Heart right ventricle (tissue), 16 donors: ENCODE measurements at regions not wholly inside any gene's neighbourhood (a gene's known extent, or its start where the extent isn't known, plus 50 kb on each side); places are given as distances from the start of the nearest gene placed in this dataset.

Source experiments
- ATAC-seq, 8 donors: fragments of 200-7000 bp; cut with Tn5 transposase; one replicate each; pipeline ENCODE4 v1.9.1; 2020; ENCODE audit warnings: mild to moderate bottlenecking in 8 of 8, moderate library complexity in 8 of 8, moderate number of reproducible peaks in 1 of 8
- DNase-seq, 2 donors: peaks; one replicate each; pipeline ENCODE4 v3.0.0-alpha.2; 2020
- H3K27ac ChIP-seq, 10 donors: fragments of 200-600 bp; sonication (generic) in 2 of 10; one replicate each; pipeline versions ENCODE4 v1.5.0 to v1.8.0; 2020 to 2022; ENCODE audit warnings: mild to moderate bottlenecking in 3 of 10
- H3K27me3 ChIP-seq, 7 donors: fragments of 200-600 bp; one replicate each; pipeline ENCODE4 v1.8.0; 2021 to 2022; ENCODE audit warnings: mild to moderate bottlenecking in 2 of 7
- H3K36me3 ChIP-seq, 9 donors: fragments of 200-600 bp; sonication (generic) in 1 of 9; one replicate each; pipeline versions ENCODE4 v1.5.0 to v1.8.0; 2020 to 2022; ENCODE audit warnings: mild to moderate bottlenecking in 2 of 9
- H3K4me1 ChIP-seq, 9 donors: fragments of 200-600 bp; sonication (generic) in 1 of 9; one replicate each; pipeline versions ENCODE4 v1.5.0 to v1.8.0; 2020 to 2022; ENCODE audit warnings: mild to moderate bottlenecking in 4 of 9
- H3K4me3 ChIP-seq, 10 donors: fragments of 200-600 bp; sonication (generic) in 2 of 10; one replicate each; pipeline versions ENCODE4 v1.5.0 to v1.8.0; 2020 to 2022; ENCODE audit warnings: mild to moderate bottlenecking in 7 of 10, moderate library complexity in 2 of 10
- H3K9me3 ChIP-seq, 11 donors: fragments of 200-600 bp in 10 of 11; sonication (generic) in 2 of 11; one replicate each; pipeline versions ENCODE4 v1.5.0 to v1.8.0; 2013 to 2022; ENCODE audit warnings: mild to moderate bottlenecking in 2 of 11, control low read depth in 1 of 11, moderate library complexity in 1 of 11
- WGBS, 2 donors: extraction: QIAGEN DNeasy Blood & Tissue Kit; methylation state at CpG; one replicate each; pipeline ENCODE4 v1.1.7; 2013; ENCODE audit warnings: inconsistent platforms in 1 of 2; 5-methylcytosine and 5-hydroxymethylcytosine counted together
- intact Hi-C, 10 donors: fragments of 100-400 bp; cut with DNase I; formaldehyde crosslinking; loops; one replicate each; pipeline versions ENCODE4 v1.11.1 to v1.14.2; 2022
- TF ChIP-seq, protein P1 (sequence below), 9 donors: fragments of 200-600 bp; sonication (generic) in 2 of 9; IDR thresholded peaks; one replicate each; pipeline versions ENCODE4 v1.5.0 to v1.8.0; 2021 to 2022; ENCODE audit warnings: antibody characterized with exemption in 9 of 9, mild to moderate bottlenecking in 5 of 9, moderate library complexity in 1 of 9
- donor health status: Arrhythmogenic right ventricular cardiomyopathy.
- donor health status: ischemic (EF 13 %, LVEDD 7.1; RV severe dilation, severe dysfunction).
- donor health status: healthy with polysubstance abuse.
- donor health status: DM: no; HTN: yes; CAD: no.
- donor health status: DM: no; HTN: no; CAD: no.
- donor health status: ischemic (EF 25% LVEDD 6.9; RV normal size, moderate dysfunction).
- donor health status: ischemic (EF 25% LVEDD 5.7; RV mildly dilated, moderate dysfunction).
- donor health status: healthy.
- donor health status: DM: yes; HTN: yes; CAD: no.
- donor health status: Ischemic cardiomyopathy.
- donor health status: ischemic (EF 35%, LVEDD 5.7; RV mildly dilated, moderate dysfunction).
- donor health status: nonischemic (EF 11% LVEDD 7.7; RV severe dilation, severe dysfunction).
- donor health status: DM: yes; HTN: yes; CAD: no.
- donor health status: PGD.
- donor health status: ischemic (EF 29% LVEDD 5.4; RV normal size, mild dysfunction).
- donor health status: nonischemic (EF 23%, LVEDD 6.1; RV moderate dilation, normal function).

DNA sequence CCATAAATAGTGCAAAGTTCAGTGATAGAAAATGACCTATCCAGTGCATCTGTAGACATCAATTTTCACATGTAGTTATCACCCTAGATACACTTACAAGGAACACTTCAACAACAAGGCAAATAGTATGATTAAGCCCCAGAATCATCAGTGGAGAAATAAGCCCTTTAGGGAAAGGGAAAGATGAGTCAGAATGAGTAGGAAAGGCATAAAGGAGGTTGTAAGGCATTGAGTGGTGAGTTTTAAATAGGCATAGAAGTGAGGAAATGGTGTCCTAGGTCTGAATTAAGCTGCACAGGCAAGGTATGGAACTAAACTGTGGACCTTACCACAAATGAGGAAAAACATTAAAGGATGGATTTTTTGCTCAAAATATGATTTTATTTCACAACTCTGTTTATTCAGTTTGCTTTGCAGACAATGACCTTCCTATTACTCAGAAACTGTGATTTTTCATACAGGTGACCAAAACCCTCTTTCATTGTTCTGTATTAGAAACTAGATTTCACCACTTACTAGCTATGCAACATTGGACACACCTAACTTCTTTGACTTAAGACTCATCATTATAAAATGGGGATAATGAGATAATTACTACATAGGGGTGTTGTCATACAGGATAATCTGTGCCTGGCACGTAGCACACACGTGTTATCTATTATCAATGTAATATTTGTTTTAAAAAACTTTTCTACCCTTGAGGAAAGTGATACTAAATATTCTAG lies 57.0 kb upstream of the MAP9 start:
- Histone ChIP-seq H3K4me1 (no peaks in the 10 kb centered on the region), H3K9me3 (no peaks in the 10 kb centered on the region), H3K27ac (peak overlapping the region in 1 of 10 donors; percentile 17), H3K27me3 (no peaks in the 10 kb centered on the region), H3K36me3 (no peaks in the 10 kb centered on the region), H3K4me3 (no peak overlapping the region)
- intact Hi-C loops, result loop anchor here in 1 of 10 donors (5.0 kb wide), 1 partner anchor 244 kb away; no protein-coding TSS in a partner anchor
- 76 to 84% methylated on average over 2 of the region's 2 CpGs for WGBS, 2 donors
- no peak for DNase-seq
- peak in 1 of 8 donors; percentile 28 for ATAC-seq
- TF ChIP-seq, protein P1, sequence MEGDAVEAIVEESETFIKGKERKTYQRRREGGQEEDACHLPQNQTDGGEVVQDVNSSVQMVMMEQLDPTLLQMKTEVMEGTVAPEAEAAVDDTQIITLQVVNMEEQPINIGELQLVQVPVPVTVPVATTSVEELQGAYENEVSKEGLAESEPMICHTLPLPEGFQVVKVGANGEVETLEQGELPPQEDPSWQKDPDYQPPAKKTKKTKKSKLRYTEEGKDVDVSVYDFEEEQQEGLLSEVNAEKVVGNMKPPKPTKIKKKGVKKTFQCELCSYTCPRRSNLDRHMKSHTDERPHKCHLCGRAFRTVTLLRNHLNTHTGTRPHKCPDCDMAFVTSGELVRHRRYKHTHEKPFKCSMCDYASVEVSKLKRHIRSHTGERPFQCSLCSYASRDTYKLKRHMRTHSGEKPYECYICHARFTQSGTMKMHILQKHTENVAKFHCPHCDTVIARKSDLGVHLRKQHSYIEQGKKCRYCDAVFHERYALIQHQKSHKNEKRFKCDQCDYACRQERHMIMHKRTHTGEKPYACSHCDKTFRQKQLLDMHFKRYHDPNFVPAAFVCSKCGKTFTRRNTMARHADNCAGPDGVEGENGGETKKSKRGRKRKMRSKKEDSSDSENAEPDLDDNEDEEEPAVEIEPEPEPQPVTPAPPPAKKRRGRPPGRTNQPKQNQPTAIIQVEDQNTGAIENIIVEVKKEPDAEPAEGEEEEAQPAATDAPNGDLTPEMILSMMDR (IDR thresholded peaks at IDR 0.05), result no peak

DNA sequence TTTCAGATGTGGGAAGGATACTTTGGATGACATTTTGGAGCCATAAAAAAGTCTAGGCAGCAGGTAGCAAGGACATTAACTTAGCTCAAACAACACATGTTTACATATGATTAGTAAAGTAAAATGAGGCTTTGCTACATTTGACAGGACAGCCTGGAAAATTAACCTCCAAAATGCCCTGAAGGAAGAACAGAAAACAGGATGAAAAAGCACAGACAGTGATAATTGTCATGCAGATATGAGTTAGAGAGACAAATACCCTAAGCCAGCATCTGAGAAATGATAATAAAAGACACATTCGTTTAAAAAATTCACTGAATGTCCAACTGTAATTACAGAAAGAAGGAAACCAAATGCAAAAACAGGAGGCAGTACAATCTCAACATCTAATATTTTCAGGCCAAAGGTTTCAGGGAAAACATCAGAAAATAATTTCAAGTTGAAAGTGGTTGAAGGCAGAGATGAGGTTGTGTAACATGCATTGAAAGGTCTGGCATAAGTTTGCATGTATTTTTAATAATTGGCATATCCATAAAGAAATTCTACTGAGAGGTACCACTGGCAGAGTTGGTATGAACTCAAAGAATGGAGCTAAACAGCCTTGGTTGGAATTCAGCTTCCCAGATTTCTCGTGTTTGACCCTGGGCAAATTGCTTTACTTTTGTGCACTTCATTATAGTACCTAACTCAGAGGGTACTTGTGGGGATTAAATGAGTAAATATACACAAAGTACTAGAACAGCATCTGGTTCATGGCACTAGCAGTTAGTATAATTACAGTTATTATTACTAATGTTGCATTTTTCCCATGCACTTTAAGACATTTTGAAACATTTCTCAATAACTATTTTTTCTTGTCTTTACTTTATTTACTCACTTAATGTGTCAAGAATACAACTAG lies 54.4 kb upstream of the MAP9 start:
- Histone ChIP-seq H3K9me3 (peaks cover 0 to 16% (median 7%) of the 10 kb centered on the region in 11 donors), H3K4me3 (no peak overlapping the region), H3K36me3 (no peaks in the 10 kb centered on the region), H3K4me1 (peaks cover 0 to 14% (median 0%) of the 10 kb centered on the region in 9 donors), H3K27ac (peak overlapping the region in 1 of 10 donors; percentile 15), H3K27me3 (no peaks in the 10 kb centered on the region)
- intact Hi-C loops, result loop anchor here in 1 of 10 donors (5.0 kb wide), 1 partner anchor 246 kb away; no protein-coding TSS in a partner anchor
- TF ChIP-seq, protein P1 (IDR thresholded peaks at IDR 0.05), result no peak
- 59 to 66% methylated on average over 2 of the region's 2 CpGs for WGBS, 2 donors
- DNase-seq, result no peak
- no peak for ATAC-seq

DNA sequence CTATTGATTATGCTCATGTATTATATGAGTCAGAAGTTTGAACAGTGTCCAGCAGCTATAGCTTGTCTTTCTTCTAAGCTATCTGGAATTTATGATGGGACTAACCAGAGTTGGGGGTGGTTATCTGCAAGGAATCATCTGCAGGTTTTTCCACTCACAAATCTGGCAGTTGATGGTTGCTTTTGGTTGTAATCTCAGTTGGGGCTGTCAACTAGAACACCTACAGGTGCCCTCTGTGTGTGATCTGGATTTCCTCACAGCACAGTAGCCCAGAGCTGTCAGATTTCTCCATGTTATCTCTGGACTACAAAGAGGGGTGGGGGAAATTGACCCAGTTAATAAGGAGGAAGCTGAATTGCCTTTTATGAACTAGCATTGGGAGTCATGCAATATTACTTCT lies 51.4 kb upstream of the MAP9 start:
- H3K27ac ChIP-seq, result peak overlapping the region in 2 of 10 donors; percentile 40 to 52
- H3K36me3 ChIP-seq, result no peaks in the 10 kb centered on the region
- peaks cover 0 to 29% (median 7%) of the 10 kb centered on the region in 9 donors for H3K4me1 ChIP-seq
- H3K4me3 ChIP-seq, result no peak overlapping the region
- TF ChIP-seq, protein P1 (IDR thresholded peaks at IDR 0.05), result no peak
- no peaks in the 10 kb centered on the region for H3K27me3 ChIP-seq
- DNase-seq (no peak), ATAC-seq (peak in 7 of 8 donors; percentile 64 to 93 (median 77))
- peaks cover 0 to 16% (median 7%) of the 10 kb centered on the region in 11 donors for H3K9me3 ChIP-seq
- intact Hi-C loops, result no loop called here

DNA sequence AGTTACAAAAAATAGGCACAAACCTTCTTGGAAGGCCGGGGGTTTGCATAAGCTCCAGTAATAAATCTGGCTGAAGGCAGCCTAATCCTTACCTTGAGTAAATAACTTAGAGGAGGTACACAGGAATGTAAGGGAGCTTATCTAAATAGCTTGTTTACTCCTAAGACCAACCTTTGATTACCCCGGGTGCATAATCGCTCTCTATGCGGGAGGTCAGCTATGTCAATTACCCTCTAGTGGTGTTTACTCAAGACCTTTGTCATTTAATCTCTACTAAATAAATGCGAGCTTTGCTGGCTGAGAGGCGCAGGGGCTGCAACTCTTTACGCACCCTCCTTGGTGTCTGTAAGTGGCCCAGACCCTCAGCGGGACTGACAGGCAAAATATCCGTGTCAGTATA lies 50.2 kb upstream of the MAP9 start:
- H3K36me3 ChIP-seq, result no peaks in the 10 kb centered on the region
- no peaks in the 10 kb centered on the region for H3K27me3 ChIP-seq
- peaks cover 0 to 32% (median 7%) of the 10 kb centered on the region in 9 donors for H3K4me1 ChIP-seq
- DNase-seq (no peak), ATAC-seq (no peak)
- peak overlapping the region in 6 of 10 donors; percentile 4 to 52 (median 20) for H3K27ac ChIP-seq
- 71 to 73% methylated on average over 9 of the region's 9 CpGs for WGBS, 2 donors
- peaks cover 0 to 16% (median 7%) of the 10 kb centered on the region in 11 donors for H3K9me3 ChIP-seq
- intact Hi-C loops, result no loop called here
- no peak overlapping the region for H3K4me3 ChIP-seq
- TF ChIP-seq, protein P1 (IDR thresholded peaks at IDR 0.05), result no peak
